K562 (cell line): ENCODE measurements at regions not wholly inside any gene's neighbourhood (a gene's known extent, or its start where the extent isn't known, plus 50 kb on each side); places are given as distances from the start of the nearest gene placed in this dataset.

Source experiments
- CTCF ChIP-seq, 3 experiments: IDR thresholded peaks in 2 of 3; conservative IDR thresholded peaks in 1 of 3; 2 replicates each; pipeline ENCODE4 v1.5.1; 2011 to 2012; ENCODE audit warnings: low read length in 3 of 3, mild to moderate bottlenecking in 3 of 3, control low read depth in 2 of 3, improper control_type of control experiment in 1 of 3, inconsistent platforms in 1 of 3, low read depth in 1 of 3, mixed read lengths in 1 of 3, moderate library complexity in 1 of 3; ENCODE audit not compliant: insufficient read depth in 2 of 3
- FUS ChIP-seq: fragments of 200-400 bp; formaldehyde crosslinking; optimal IDR thresholded peaks from 2 replicates; pipeline ENCODE3; 2017; ENCODE audit warnings: low read depth, low read length
- REST ChIP-seq, 2 experiments: fragments of 450-650 bp; formaldehyde crosslinking in 1 of 2; IDR thresholded peaks; 2 replicates each; pipeline versions ENCODE4 v1.4.0 to v1.6.1; 2014 to 2020; ENCODE audit warnings: mild to moderate bottlenecking in 2 of 2, borderline replicate concordance in 1 of 2, low read depth in 1 of 2
- ZNF232 ChIP-seq: sonication (generic); formaldehyde crosslinking; IDR thresholded peaks from 2 replicates; pipeline ENCODE4 v1.8.0; 2022; ENCODE audit warnings: mild to moderate bottlenecking, missing genetic modification reagents

DNA sequence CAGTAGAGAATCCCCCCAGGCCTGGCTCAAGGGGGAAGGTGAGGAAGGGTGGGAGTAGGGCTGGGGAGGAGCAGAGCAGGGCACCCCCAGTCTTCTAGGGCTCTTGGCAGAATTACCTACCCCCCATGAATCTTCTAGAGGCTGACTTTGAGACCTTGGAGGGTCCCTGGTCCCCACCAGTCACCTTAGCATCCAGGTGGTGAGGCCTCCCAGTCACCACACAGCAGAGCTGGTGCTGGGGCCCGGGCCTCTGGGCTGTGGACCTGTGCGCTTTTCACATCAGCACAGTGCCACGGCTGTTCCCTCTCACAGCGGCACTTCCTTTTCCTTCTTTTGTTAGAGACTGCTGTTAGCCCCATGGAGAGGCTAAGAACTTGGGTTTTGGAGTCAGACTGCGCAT is 148.6 kb upstream of the PITX1 start:
- TF ChIP-seq REST (IDR thresholded peaks at IDR 0.05; ENCODE audit: borderline replicate concordance) = no peak
- TF ChIP-seq REST (CRISPR knock-in tag; IDR thresholded peaks at IDR 0.05; ENCODE audit: low read depth) = no peak
- TF ChIP-seq ZNF232 (CRISPR knock-in tag) = no peak
- no peak for TF ChIP-seq CTCF (IDR thresholded peaks at IDR 0.05 in 2 of 3, conservative IDR thresholded peaks at IDR 0.05 in 1 of 3; ENCODE audit: insufficient read depth in 2 of 3, low read depth in 1 of 3, low read length in 3 of 3)
- no peak for TF ChIP-seq FUS
